Upper lobe of left lung (tissue), 6 donors: ENCODE measurements at regions not wholly inside any gene's neighbourhood (a gene's known extent, or its start where the extent isn't known, plus 50 kb on each side); places are given as distances from the start of the nearest gene placed in this dataset.

Experiments
- ATAC-seq, 2 donors: fragments of 200-7000 bp; cut with Tn5 transposase; one replicate each; pipeline ENCODE4 v1.9.1; 2022; ENCODE audit warnings: mild to moderate bottlenecking in 2 of 2, moderate library complexity in 2 of 2; ENCODE audit not compliant: low FRiP score in 2 of 2
- DNase-seq, 2 donors: peaks; one replicate each; pipeline ENCODE4 v3.0.0-alpha.2; 2019 to 2020
- H3K27ac ChIP-seq, 4 donors: fragments of 200-600 bp; sonication (generic); one replicate each; pipeline ENCODE4 v1.5.1; 2016 to 2019
- H3K27me3 ChIP-seq, 4 donors: fragments of 200-600 bp; sonication (generic); one replicate each; pipeline ENCODE4 v1.5.1; 2017 to 2019
- H3K36me3 ChIP-seq, 4 donors: fragments of 200-600 bp; sonication (generic); one replicate each; pipeline ENCODE4 v1.5.1; 2016 to 2019
- H3K4me1 ChIP-seq, 4 donors: fragments of 200-600 bp; sonication (generic); one replicate each; pipeline ENCODE4 v1.5.1; 2018 to 2019
- H3K4me3 ChIP-seq, 4 donors: fragments of 200-600 bp; sonication (generic); one replicate each; pipeline ENCODE4 v1.5.1; 2017 to 2019; ENCODE audit warnings: mild to moderate bottlenecking in 2 of 4, moderate library complexity in 1 of 4
- H3K9me3 ChIP-seq, 4 donors: fragments of 200-600 bp; sonication (generic); one replicate each; pipeline ENCODE4 v1.5.1; 2018 to 2019
- EP300 ChIP-seq, 4 donors: sonication (generic); formaldehyde crosslinking; IDR thresholded peaks; one replicate each; pipeline ENCODE4 v1.5.1; 2017; ENCODE audit warnings: antibody characterized with exemption in 4 of 4, control low read depth in 2 of 4
- POLR2A ChIP-seq, 4 donors: fragments of 450-650 bp; IDR thresholded peaks; one replicate each; pipeline ENCODE4 v1.5.1; 2016 to 2017; ENCODE audit warnings: antibody characterized with exemption in 4 of 4, mild to moderate bottlenecking in 2 of 4
- POLR2AphosphoS5 ChIP-seq, 2 donors: sonication (generic); formaldehyde crosslinking; IDR thresholded peaks; one replicate each; pipeline ENCODE4 v1.5.1; 2017; ENCODE audit warnings: antibody characterized with exemption in 2 of 2
- WGBS, 2 donors: methylation state at CpG; one replicate each; pipeline ENCODE4 v1.1.5; 2017 to 2018; 5-methylcytosine and 5-hydroxymethylcytosine counted together
- TF ChIP-seq, protein P1 (sequence below), 6 experiments: fragments of 450-650 bp in 4 of 6; fragments of 200-600 bp in 2 of 6; sonication (generic) in 2 of 6; IDR thresholded peaks; one replicate each; pipeline ENCODE4 v1.5.1; 2016 to 2019; ENCODE audit warnings: antibody characterized with exemption in 6 of 6
- donor health status: DM: no; HTN: no; CAD: no; lungs with moderate emphysema.
- donor health status: DM: no; HTN: yes; CAD: no; lungs with severe emphysema.

- DNase-seq: no peak
- H3K4me1 ChIP-seq: no peaks in the 10 kb centered on the region
- H3K9me3 ChIP-seq: no peaks in the 10 kb centered on the region
- H3K27ac ChIP-seq: no peak overlapping the region
- no peak overlapping the region for H3K4me3 ChIP-seq
- no peaks in the 10 kb centered on the region for H3K36me3 ChIP-seq
- TF ChIP-seq POLR2A (IDR thresholded peaks at IDR 0.05): no peak
- no peak for TF ChIP-seq POLR2AphosphoS5 (IDR thresholded peaks at IDR 0.05)
- TF ChIP-seq, protein P1, sequence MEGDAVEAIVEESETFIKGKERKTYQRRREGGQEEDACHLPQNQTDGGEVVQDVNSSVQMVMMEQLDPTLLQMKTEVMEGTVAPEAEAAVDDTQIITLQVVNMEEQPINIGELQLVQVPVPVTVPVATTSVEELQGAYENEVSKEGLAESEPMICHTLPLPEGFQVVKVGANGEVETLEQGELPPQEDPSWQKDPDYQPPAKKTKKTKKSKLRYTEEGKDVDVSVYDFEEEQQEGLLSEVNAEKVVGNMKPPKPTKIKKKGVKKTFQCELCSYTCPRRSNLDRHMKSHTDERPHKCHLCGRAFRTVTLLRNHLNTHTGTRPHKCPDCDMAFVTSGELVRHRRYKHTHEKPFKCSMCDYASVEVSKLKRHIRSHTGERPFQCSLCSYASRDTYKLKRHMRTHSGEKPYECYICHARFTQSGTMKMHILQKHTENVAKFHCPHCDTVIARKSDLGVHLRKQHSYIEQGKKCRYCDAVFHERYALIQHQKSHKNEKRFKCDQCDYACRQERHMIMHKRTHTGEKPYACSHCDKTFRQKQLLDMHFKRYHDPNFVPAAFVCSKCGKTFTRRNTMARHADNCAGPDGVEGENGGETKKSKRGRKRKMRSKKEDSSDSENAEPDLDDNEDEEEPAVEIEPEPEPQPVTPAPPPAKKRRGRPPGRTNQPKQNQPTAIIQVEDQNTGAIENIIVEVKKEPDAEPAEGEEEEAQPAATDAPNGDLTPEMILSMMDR (IDR thresholded peaks at IDR 0.05): peak in 1 of 6 experiments; percentile 11
- TF ChIP-seq EP300 (IDR thresholded peaks at IDR 0.05): no peak
- H3K27me3 ChIP-seq: no peaks in the 10 kb centered on the region
- no peak for ATAC-seq
Observed at GRCh38 chr3:112730210-112730609, 89.3 kb upstream of the CCDC80 start.

GRCh38 chr3:112721231-112721630, 80.3 kb upstream of the CCDC80 start:
- Histone ChIP-seq H3K9me3 (no peaks in the 10 kb centered on the region), H3K4me1 (no peaks in the 10 kb centered on the region), H3K36me3 (no peaks in the 10 kb centered on the region), H3K27ac (no peak overlapping the region), H3K27me3 (no peaks in the 10 kb centered on the region), H3K4me3 (no peak overlapping the region)
- ATAC-seq (no peak), DNase-seq (no peak)
- no peak for TF ChIP-seq EP300 (IDR thresholded peaks at IDR 0.05)
- no peak for TF ChIP-seq POLR2AphosphoS5 (IDR thresholded peaks at IDR 0.05)
- no peak for TF ChIP-seq POLR2A (IDR thresholded peaks at IDR 0.05)
- WGBS, 2 donors: 84 to 86% methylated on average over 4 of the region's 4 CpGs

DNA sequence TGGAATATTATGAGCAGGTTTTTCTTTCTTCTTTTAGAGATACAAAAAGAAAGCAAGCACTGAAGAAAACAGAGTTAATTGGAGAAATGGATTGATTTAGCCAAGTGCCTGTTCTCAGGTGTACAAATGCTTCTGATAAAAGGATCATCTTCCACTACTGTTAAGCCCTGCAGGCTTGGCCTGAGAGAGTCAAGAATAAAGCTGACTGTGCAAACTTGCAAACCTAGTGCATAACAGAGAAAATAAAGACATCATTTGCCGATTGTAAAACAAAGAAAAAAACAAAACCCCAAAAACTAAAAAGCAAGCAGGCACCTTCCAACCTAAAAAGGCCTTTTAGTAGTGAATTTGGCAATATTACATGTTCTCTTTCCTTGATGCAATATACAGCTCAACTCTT, 78.0 kb upstream of the CCDC80 start:
- Histone ChIP-seq H3K9me3 (no peaks in the 10 kb centered on the region), H3K27me3 (no peaks in the 10 kb centered on the region), H3K36me3 (no peaks in the 10 kb centered on the region), H3K27ac (no peak overlapping the region), H3K4me1 (no peaks in the 10 kb centered on the region), H3K4me3 (no peak overlapping the region)
- TF ChIP-seq POLR2AphosphoS5 (IDR thresholded peaks at IDR 0.05): no peak
- TF ChIP-seq, protein P1 (IDR thresholded peaks at IDR 0.05): no peak
- TF ChIP-seq POLR2A (IDR thresholded peaks at IDR 0.05): no peak
- TF ChIP-seq EP300 (IDR thresholded peaks at IDR 0.05): no peak
- no peak for ATAC-seq
- no peak for DNase-seq
- WGBS, 2 donors: 94 to 96% methylated on average over 1 of the region's 1 CpG

DNA sequence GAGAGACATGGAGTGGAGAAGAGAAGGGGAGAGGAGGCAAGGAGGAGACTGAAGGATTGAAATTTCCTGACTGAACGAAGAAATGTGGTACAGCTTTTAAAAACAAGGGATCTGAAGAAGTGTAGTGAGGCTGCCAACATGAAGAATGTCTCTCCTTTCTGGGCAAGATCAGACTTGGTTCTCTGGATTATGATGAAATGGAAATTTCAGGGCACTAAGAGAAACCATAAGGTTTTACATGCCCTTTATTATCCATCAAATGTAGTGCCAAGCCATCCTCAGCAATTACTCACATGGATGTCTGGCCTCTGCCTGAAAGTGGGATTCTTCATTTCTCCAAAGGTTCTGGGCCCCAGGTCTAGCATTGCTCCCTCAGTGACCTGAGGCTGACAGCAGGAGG, 77.6 kb upstream of the CCDC80 start:
- Histone ChIP-seq H3K9me3 (no peaks in the 10 kb centered on the region), H3K4me3 (no peak overlapping the region), H3K27me3 (no peaks in the 10 kb centered on the region), H3K36me3 (no peaks in the 10 kb centered on the region), H3K4me1 (no peaks in the 10 kb centered on the region), H3K27ac (no peak overlapping the region)
- WGBS, 2 donors: 43% methylated on average over 1 of the region's 1 CpG
- TF ChIP-seq, protein P1 (IDR thresholded peaks at IDR 0.05): no peak
- TF ChIP-seq POLR2AphosphoS5 (IDR thresholded peaks at IDR 0.05) (no peak), POLR2A (IDR thresholded peaks at IDR 0.05) (no peak), EP300 (IDR thresholded peaks at IDR 0.05) (no peak)
- no peak for DNase-seq
- ATAC-seq: no peak

DNA sequence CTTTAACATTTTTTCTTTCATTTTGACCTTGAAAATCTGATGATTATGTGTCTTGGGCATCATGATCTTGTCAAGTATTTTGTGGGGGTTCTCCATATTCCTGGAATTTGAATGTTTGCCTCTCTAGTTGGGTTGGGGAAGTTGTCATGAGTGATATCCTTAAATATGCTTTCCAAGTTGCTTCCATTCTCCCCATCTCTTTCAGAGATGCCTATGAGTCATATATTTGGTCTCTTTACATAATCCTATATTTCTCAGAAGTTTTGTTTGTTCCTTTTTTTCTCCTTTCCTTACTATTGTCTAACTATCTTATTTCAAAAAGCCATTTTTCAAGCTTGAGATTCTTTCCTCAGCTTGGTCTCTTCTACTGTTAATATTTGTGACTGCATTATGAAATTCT, 69.0 kb upstream of the CCDC80 start:
- ATAC-seq (no peak), DNase-seq (no peak)
- TF ChIP-seq POLR2A (IDR thresholded peaks at IDR 0.05) (no peak), POLR2AphosphoS5 (IDR thresholded peaks at IDR 0.05) (no peak), EP300 (IDR thresholded peaks at IDR 0.05) (no peak)
- TF ChIP-seq, protein P1 (IDR thresholded peaks at IDR 0.05): no peak

More for the DNA sequence above, 69.0 kb upstream of the CCDC80 start:
- H3K9me3 ChIP-seq: no peaks in the 10 kb centered on the region
- H3K27me3 ChIP-seq: no peaks in the 10 kb centered on the region
- no peaks in the 10 kb centered on the region for H3K4me1 ChIP-seq
- H3K36me3 ChIP-seq: no peaks in the 10 kb centered on the region
- H3K4me3 ChIP-seq: no peak overlapping the region
- H3K27ac ChIP-seq: no peak overlapping the region
